Fibroblast of lung (primary cell): ENCODE measurements at regions not wholly inside any gene's neighbourhood (a gene's known extent, or its start where the extent isn't known, plus 50 kb on each side); places are given as distances from the start of the nearest gene placed in this dataset.

Source experiments
- DNase-seq, 2 donors: peaks; one replicate each; pipeline versions ENCODE4 v3.0.0 to v3.0.0-alpha.2; 2010; ENCODE audit warnings: low read depth in 2 of 2
- H2AFZ ChIP-seq: 2 replicates; pipeline ENCODE4 v1.5.1; 2012; ENCODE audit warnings: low read length, control low read depth, inconsistent platforms
- H3K27ac ChIP-seq: 2 replicates; pipeline ENCODE4 v1.5.1; 2011; ENCODE audit warnings: low read length, control low read depth; ENCODE audit not compliant: insufficient read depth
- H3K27me3 ChIP-seq: 2 replicates; pipeline ENCODE4 v1.5.1; 2011; ENCODE audit warnings: mild to moderate bottlenecking, low read length; ENCODE audit not compliant: control insufficient read depth, insufficient read depth
- H3K36me3 ChIP-seq: 2 replicates; pipeline ENCODE4 v1.5.1; 2011; ENCODE audit warnings: low read length; ENCODE audit not compliant: control insufficient read depth, insufficient read depth
- H3K4me1 ChIP-seq: 2 replicates; pipeline ENCODE4 v1.5.1; 2011; ENCODE audit warnings: low read length; ENCODE audit not compliant: control insufficient read depth, insufficient read depth; ENCODE audit errors: extremely low read depth
- H3K4me2 ChIP-seq: 2 replicates; pipeline ENCODE4 v1.5.1; 2011; ENCODE audit warnings: low read length, control low read depth; ENCODE audit not compliant: insufficient read depth; ENCODE audit errors: extremely low read depth
- H3K4me3 ChIP-seq, 4 experiments: fragments of 200-600 bp in 1 of 4; sonication (generic) in 1 of 4; replicated peaks in 1 of 4; 2 replicates each; pipeline ENCODE4 v1.5.1; 2011 to 2016; ENCODE audit warnings: low read length in 4 of 4, low read depth in 3 of 4, mild to moderate bottlenecking in 3 of 4, control low read depth in 2 of 4, inconsistent platforms in 1 of 4, mixed read lengths in 1 of 4; ENCODE audit not compliant: insufficient read depth in 1 of 4; ENCODE audit errors: control extremely low read depth in 1 of 4
- H3K79me2 ChIP-seq: 2 replicates; pipeline ENCODE4 v1.5.1; 2012; ENCODE audit warnings: mild to moderate bottlenecking, low read length, inconsistent platforms; ENCODE audit not compliant: control insufficient read depth, insufficient read depth
- H3K9ac ChIP-seq: 2 replicates; pipeline ENCODE4 v1.5.1; 2011; ENCODE audit warnings: mild to moderate bottlenecking, low read length, control low read depth; ENCODE audit not compliant: insufficient read depth
- H3K9me3 ChIP-seq: 2 replicates; pipeline ENCODE4 v1.5.1; 2012; ENCODE audit warnings: low read depth, low read length; ENCODE audit not compliant: control insufficient read depth, insufficient read depth
- H4K20me1 ChIP-seq: 2 replicates; pipeline ENCODE4 v1.5.1; 2011; ENCODE audit warnings: low read length; ENCODE audit not compliant: control insufficient read depth, insufficient read depth; ENCODE audit errors: extremely low read depth
- EZH2 ChIP-seq: IDR thresholded peaks from 2 replicates; pipeline ENCODE4 v1.5.1; 2012; ENCODE audit warnings: low read length, control low read depth, mild to moderate bottlenecking; ENCODE audit errors: missing control alignments
- TF ChIP-seq, protein P1 (sequence below), 2 donors: IDR thresholded peaks in 1 of 2; conservative IDR thresholded peaks in 1 of 2; 1 replicate in 1 of 2; 2 replicates in 1 of 2; pipeline ENCODE4 v1.5.1; 2011 to 2012; ENCODE audit warnings: low read length in 2 of 2, control low read depth in 1 of 2, inconsistent platforms in 1 of 2, low read depth in 1 of 2, mild to moderate bottlenecking in 1 of 2

DNA sequence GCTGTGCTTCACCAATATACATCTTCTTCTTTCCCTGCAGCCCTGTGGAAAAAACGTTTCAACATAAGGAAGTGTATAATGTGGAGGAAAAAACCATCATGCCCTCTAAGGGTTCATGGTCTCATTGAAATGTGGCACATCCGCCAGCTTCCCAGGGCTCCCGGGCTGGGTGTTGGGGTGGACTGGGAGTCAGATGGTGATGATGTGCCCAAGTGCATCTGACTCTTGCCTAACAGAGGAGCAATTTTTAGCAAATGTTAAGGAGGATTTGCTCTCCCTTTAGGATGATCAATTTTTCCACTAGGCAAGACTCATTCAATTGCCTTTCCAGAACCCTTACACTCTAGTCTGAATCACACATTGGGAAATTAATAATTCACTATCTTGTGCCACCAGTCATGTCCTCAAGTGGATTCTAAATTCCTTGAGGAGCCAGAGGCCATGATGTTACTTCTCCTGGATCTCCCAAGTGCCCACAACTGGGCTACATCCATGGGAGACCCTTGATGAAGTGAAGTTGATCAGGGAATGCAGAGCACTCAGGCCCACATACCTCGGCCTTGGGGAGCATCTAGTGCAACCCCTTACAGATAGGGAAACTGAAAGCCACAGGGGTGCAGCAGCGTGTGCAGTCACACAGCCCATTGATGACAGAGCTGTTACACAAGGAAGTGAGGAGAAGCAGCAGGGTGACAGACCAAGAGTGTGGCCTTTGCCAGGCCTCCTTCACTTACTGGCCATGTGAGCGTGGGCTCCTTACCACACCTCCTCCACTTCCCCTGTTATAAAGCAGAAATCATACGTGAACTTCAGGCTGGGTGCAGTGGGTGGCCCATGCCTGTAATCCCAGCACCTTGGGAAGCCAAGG lies 100.0 kb upstream of the SLC44A3 start:
- H3K4me1 ChIP-seq: no peaks in the 10 kb centered on the region
- no peaks in the 10 kb centered on the region for H3K9me3 ChIP-seq
- H3K27me3 ChIP-seq: no peaks in the 10 kb centered on the region
- TF ChIP-seq, protein P1, sequence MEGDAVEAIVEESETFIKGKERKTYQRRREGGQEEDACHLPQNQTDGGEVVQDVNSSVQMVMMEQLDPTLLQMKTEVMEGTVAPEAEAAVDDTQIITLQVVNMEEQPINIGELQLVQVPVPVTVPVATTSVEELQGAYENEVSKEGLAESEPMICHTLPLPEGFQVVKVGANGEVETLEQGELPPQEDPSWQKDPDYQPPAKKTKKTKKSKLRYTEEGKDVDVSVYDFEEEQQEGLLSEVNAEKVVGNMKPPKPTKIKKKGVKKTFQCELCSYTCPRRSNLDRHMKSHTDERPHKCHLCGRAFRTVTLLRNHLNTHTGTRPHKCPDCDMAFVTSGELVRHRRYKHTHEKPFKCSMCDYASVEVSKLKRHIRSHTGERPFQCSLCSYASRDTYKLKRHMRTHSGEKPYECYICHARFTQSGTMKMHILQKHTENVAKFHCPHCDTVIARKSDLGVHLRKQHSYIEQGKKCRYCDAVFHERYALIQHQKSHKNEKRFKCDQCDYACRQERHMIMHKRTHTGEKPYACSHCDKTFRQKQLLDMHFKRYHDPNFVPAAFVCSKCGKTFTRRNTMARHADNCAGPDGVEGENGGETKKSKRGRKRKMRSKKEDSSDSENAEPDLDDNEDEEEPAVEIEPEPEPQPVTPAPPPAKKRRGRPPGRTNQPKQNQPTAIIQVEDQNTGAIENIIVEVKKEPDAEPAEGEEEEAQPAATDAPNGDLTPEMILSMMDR (conservative IDR thresholded peaks at IDR 0.05 in 1 of 2, IDR thresholded peaks at IDR 0.05 in 1 of 2; ENCODE audit: low read depth in 1 of 2, low read length in 2 of 2): no peak
- TF ChIP-seq EZH2: no peak
- H3K79me2 ChIP-seq: no peaks in the 10 kb centered on the region
- H3K27ac ChIP-seq: no peak overlapping the region
- no peaks in the 10 kb centered on the region for H4K20me1 ChIP-seq
- no peak overlapping the region for H3K9ac ChIP-seq
- no peaks in the 10 kb centered on the region for H3K36me3 ChIP-seq
- H3K4me2 ChIP-seq: no peak overlapping the region
- no peak for DNase-seq
- no peak overlapping the region for H2AFZ ChIP-seq
- H3K4me3 ChIP-seq: no peak overlapping the region

DNA sequence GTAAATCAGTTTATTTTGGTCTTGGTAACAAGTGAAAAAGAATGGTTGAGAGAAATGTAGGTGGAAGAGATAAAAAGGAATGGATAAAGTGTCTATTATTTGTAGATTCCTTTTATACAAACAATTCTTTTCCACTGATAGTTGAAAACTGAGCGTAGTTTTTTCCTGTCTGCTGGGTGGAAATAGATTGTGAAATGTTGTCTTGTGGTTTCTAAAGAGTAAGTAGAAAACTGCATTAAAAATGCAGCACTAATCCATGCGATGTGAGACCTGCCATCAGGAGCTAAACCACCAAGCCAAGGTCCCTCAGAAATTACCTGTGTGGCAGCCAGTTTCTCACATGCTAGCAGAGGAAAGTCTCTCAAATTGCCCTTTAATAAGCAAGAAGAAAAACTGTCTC lies 103.2 kb upstream of the SLC44A3 start:
- H3K27ac ChIP-seq: no peak overlapping the region
- H3K9me3 ChIP-seq: no peaks in the 10 kb centered on the region
- H3K4me1 ChIP-seq: peaks cover 2% of the 10 kb centered on the region
- no peak overlapping the region for H3K9ac ChIP-seq
- no peaks in the 10 kb centered on the region for H4K20me1 ChIP-seq
- no peaks in the 10 kb centered on the region for H3K36me3 ChIP-seq
- peak in 1 of 2 donors; percentile 19 for DNase-seq
- no peak for TF ChIP-seq EZH2
- TF ChIP-seq, protein P1 (conservative IDR thresholded peaks at IDR 0.05 in 1 of 2, IDR thresholded peaks at IDR 0.05 in 1 of 2; ENCODE audit: low read depth in 1 of 2, low read length in 2 of 2): no peak
- no peak overlapping the region for H2AFZ ChIP-seq
- H3K4me2 ChIP-seq: no peak overlapping the region
- no peaks in the 10 kb centered on the region for H3K27me3 ChIP-seq
- no peak overlapping the region for H3K4me3 ChIP-seq
- H3K79me2 ChIP-seq: no peaks in the 10 kb centered on the region

DNA sequence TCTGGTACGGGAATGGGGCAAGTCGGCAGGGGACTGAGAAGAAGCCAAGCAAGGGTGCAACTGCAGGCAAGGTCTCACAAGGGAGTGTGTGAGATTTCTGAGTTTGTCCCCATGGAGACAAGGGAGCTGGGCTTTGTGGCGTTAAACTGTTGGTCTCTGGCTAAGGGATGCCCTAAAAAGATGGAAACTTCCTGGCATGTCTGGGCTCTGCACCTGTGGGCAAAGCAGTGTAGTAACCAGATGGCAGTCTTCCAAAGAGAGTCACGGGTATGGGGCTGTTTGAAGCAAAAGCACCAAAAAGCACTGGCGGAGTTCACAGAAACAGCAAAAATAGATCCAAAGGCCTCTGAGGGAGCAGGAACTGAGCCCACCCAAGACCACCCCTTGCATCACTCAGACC lies 104.8 kb upstream of the SLC44A3 start:
- no peaks in the 10 kb centered on the region for H3K36me3 ChIP-seq

More for the DNA sequence above, 104.8 kb upstream of the SLC44A3 start:
- H3K9ac ChIP-seq: no peak overlapping the region
- H3K27ac ChIP-seq: no peak overlapping the region
- no peak overlapping the region for H3K4me2 ChIP-seq
- no peaks in the 10 kb centered on the region for H4K20me1 ChIP-seq
- H2AFZ ChIP-seq: no peak overlapping the region
- TF ChIP-seq, protein P1 (conservative IDR thresholded peaks at IDR 0.05 in 1 of 2, IDR thresholded peaks at IDR 0.05 in 1 of 2; ENCODE audit: low read depth in 1 of 2, low read length in 2 of 2): no peak
- no peak for TF ChIP-seq EZH2
- H3K4me1 ChIP-seq: peaks cover 2% of the 10 kb centered on the region
- no peaks in the 10 kb centered on the region for H3K79me2 ChIP-seq
- H3K9me3 ChIP-seq: no peaks in the 10 kb centered on the region
- no peak overlapping the region for H3K4me3 ChIP-seq
- DNase-seq: no peak
- no peaks in the 10 kb centered on the region for H3K27me3 ChIP-seq
